Nephron (organoid): ENCODE measurements at regions not wholly inside any gene's neighbourhood (a gene's known extent, or its start where the extent isn't known, plus 50 kb on each side); places are given as distances from the start of the nearest gene placed in this dataset.
A peak's percentile ranks its signal among the peaks of the same experiment; 100 is the strongest.

Experiments used
- H3K27ac Mint-ChIP-seq, 3 experiments: 2 replicates each; pipeline ENCODE4 v1.8.0; 2020; ENCODE audit warnings: mixed read lengths in 3 of 3, mild to moderate bottlenecking in 2 of 3, moderate library complexity in 1 of 3
- H3K27me3 Mint-ChIP-seq: 2 replicates; pipeline ENCODE4 v1.8.0; 2021; ENCODE audit warnings: low read depth, mild to moderate bottlenecking, moderate library complexity, mixed read lengths
- H3K36me3 Mint-ChIP-seq: 2 replicates; pipeline ENCODE4 v1.8.0; 2020; ENCODE audit warnings: low read depth, mixed read lengths
- H3K4me1 Mint-ChIP-seq: 2 replicates; pipeline ENCODE4 v1.8.0; 2020; ENCODE audit warnings: mixed read lengths
- H3K4me3 Mint-ChIP-seq, 3 experiments: 2 replicates each; pipeline ENCODE4 v1.8.0; 2020; ENCODE audit warnings: mild to moderate bottlenecking in 3 of 3, mixed read lengths in 3 of 3, moderate library complexity in 2 of 3
- H3K9me3 Mint-ChIP-seq: 2 replicates; pipeline ENCODE4 v1.8.0; 2020; ENCODE audit warnings: mixed read lengths
- TF ChIP-seq, protein P1 (sequence below), 3 experiments: fragments of 200-600 bp; sonication (generic); IDR thresholded peaks; one replicate each; pipeline ENCODE4 v1.5.0; 2021; ENCODE audit warnings: antibody characterized with exemption in 3 of 3; ENCODE audit not compliant: unreplicated experiment in 3 of 3

DNA sequence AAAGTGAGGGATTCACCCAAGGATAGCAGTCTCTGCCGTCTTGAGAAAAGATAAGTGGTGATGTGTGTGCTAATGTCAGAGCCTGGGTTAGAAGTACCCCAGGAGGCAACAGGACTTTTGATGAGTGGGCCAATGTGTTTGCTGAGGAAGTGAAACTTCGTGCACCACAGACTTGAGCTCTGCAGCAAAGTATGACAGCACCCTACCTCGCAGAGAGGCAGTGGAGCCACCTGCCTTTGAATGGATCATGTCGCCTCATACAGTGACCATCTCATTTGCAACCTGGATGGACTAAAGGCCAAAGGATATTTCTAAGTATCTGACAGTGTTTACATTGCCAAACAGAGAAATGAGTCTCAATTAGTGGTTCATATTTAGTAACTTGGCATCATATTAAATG, 593.9 kb upstream of the GRAMD2B start:
- peaks cover under 1% of the 10 kb centered on the region for H3K4me1 Mint-ChIP-seq
- no peak overlapping the region for H3K4me3 Mint-ChIP-seq
- peaks cover 8% of the 10 kb centered on the region for H3K9me3 Mint-ChIP-seq
- peaks cover 4% of the 10 kb centered on the region for H3K36me3 Mint-ChIP-seq
- H3K27ac Mint-ChIP-seq, result no peak overlapping the region
- TF ChIP-seq, protein P1, sequence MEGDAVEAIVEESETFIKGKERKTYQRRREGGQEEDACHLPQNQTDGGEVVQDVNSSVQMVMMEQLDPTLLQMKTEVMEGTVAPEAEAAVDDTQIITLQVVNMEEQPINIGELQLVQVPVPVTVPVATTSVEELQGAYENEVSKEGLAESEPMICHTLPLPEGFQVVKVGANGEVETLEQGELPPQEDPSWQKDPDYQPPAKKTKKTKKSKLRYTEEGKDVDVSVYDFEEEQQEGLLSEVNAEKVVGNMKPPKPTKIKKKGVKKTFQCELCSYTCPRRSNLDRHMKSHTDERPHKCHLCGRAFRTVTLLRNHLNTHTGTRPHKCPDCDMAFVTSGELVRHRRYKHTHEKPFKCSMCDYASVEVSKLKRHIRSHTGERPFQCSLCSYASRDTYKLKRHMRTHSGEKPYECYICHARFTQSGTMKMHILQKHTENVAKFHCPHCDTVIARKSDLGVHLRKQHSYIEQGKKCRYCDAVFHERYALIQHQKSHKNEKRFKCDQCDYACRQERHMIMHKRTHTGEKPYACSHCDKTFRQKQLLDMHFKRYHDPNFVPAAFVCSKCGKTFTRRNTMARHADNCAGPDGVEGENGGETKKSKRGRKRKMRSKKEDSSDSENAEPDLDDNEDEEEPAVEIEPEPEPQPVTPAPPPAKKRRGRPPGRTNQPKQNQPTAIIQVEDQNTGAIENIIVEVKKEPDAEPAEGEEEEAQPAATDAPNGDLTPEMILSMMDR (IDR thresholded peaks at IDR 0.05; ENCODE audit: unreplicated experiment in 3 of 3), result no peak
- H3K27me3 Mint-ChIP-seq, result peaks cover 3% of the 10 kb centered on the region

DNA sequence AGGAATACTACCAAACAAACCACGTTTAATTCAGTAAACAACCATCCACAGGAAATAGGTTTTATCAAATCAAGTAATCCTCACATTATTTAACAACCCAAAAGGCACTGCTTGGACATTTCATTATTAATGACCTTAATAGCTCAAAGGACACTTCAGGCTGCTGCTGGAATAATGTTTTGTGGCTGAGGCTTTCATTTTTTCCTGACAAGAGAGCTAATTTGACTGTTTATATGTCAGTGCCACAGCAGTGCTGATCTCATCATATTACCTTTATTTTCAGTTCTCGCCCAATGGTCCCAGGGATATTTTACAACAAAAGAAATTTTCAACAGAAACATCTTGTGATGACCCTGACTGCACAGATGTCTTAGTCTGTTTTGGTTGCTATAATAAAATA, 589.8 kb upstream of the GRAMD2B start:
- TF ChIP-seq, protein P1 (IDR thresholded peaks at IDR 0.05; ENCODE audit: unreplicated experiment in 3 of 3), result no peak
- peaks cover 3% of the 10 kb centered on the region for H3K27me3 Mint-ChIP-seq
- peaks cover 4% of the 10 kb centered on the region for H3K36me3 Mint-ChIP-seq
- peak overlapping the region in 1 of 3 experiments; percentile 10 for H3K27ac Mint-ChIP-seq
- peaks cover 24% of the 10 kb centered on the region for H3K4me1 Mint-ChIP-seq
- H3K9me3 Mint-ChIP-seq, result peaks cover 4% of the 10 kb centered on the region
- no peak overlapping the region for H3K4me3 Mint-ChIP-seq

DNA sequence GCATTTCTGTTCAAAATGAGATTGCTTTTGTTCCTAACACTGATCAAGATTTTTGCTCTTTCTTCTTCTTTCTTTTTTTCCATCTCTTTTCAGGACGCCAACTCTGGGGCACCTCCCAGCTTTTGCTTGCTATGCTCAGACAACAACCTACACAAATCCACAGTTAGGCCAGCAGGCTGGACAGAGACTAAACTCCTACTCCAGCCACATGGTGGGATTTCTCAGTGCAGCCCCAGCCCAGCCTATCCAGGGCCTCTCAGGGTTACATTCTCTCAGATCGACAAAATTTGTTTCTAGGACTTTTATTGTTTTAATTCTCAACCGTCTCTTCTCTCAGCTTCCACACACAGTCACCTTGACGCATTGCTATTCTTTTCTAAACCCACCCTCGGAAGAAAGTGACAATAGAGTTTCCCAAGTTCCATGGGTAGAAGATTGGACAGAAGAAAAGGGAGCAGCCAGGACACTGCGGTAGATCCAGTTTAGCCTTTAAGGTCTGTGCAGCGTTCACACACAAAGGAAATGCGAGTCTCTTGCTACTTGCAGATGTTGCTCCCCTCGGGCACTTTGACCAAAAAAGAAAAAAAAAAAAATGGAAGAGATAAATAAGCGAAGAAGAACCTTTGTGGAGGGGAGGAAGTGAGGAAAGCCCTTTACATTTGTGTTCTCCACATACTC, 588.6 kb upstream of the GRAMD2B start:
- peaks cover 24% of the 10 kb centered on the region for H3K4me1 Mint-ChIP-seq
- no peak overlapping the region for H3K4me3 Mint-ChIP-seq
- peaks cover 4% of the 10 kb centered on the region for H3K9me3 Mint-ChIP-seq
- H3K27me3 Mint-ChIP-seq, result peaks cover under 1% of the 10 kb centered on the region
- peak overlapping the region in 2 of 3 experiments; percentile 5 to 65 for H3K27ac Mint-ChIP-seq
- peaks cover 4% of the 10 kb centered on the region for H3K36me3 Mint-ChIP-seq
- TF ChIP-seq, protein P1 (IDR thresholded peaks at IDR 0.05; ENCODE audit: unreplicated experiment in 3 of 3), result no peak

DNA sequence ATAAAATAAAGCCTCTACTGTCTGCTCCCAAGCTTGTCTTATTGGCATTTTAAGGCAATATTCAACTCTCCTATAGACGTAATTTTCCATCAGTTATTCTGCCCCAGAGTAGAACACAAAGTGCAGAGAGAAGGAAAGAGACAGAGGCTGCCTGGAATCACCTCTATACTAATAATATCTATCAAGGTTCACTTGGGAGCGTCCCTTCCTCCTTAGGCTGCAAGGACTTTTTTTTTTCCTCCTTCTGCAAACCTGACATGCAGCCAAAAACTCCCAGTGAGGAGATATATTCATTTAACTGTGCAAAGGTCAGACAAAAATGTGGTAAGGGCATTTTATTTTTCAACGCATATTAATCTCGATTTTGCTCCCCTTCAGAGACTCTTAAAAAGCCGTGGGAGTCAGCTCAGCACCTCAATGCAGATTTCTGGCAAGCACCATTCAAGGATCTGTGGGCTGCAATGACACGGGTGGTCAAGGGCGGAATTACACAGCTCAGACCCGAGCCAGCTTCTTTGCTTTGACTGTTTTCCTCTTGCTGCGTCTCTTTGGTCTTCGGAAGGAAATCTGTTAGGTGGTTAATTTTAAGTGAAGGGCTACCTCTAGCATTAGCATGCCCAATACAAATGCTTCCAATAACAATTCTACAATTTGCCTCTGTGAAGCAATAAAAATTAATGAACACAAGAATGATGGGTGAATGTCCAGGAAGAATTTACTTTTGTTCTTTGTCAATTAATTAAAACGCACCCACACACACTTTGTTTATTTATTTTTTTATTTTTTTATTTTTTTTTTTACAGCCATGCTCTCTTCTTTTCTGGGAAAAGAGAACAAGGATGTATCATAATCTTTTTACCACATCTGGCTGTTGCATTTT, 587.7 kb upstream of the GRAMD2B start:
- Mint-ChIP-seq H3K4me3 (peak overlapping the region in 2 of 3 experiments; percentile 7 to 13), H3K27ac (peak overlapping the region; percentile 26 to 65 (median 28)), H3K36me3 (peaks cover 4% of the 10 kb centered on the region), H3K9me3 (peaks cover 8% of the 10 kb centered on the region), H3K27me3 (no peaks in the 10 kb centered on the region), H3K4me1 (peaks cover 24% of the 10 kb centered on the region)
- TF ChIP-seq, protein P1 (IDR thresholded peaks at IDR 0.05; ENCODE audit: unreplicated experiment in 3 of 3), result peak; percentile 80 to 86 (median 83)

DNA sequence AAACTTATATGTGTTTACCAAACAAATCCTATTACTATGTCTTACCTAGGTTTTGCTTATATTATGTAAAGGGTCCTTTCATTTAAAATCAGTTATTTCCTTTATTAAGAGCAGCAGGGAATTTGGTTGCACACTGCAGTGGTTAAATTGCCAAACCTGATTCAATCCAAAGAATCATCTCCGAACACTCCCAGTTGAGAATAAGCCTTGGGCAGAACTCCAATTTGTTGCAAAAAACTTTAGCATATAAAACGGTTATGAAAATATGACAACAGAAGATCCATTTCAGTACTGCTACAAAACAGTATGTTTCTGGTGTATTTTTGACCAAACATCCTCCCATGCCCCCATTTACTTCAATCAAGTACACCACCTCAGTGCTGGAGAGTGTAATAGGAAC, 587.0 kb upstream of the GRAMD2B start:
- H3K9me3 Mint-ChIP-seq, result peaks cover 12% of the 10 kb centered on the region
- H3K4me1 Mint-ChIP-seq, result peaks cover 24% of the 10 kb centered on the region
- H3K36me3 Mint-ChIP-seq, result peaks cover 4% of the 10 kb centered on the region
- no peak overlapping the region for H3K4me3 Mint-ChIP-seq
- H3K27me3 Mint-ChIP-seq, result no peaks in the 10 kb centered on the region
- H3K27ac Mint-ChIP-seq, result peak overlapping the region in 2 of 3 experiments; percentile 8 to 24
- TF ChIP-seq, protein P1 (IDR thresholded peaks at IDR 0.05; ENCODE audit: unreplicated experiment in 3 of 3), result no peak
